HCT116 (cell line): ENCODE measurements at regions not wholly inside any gene's neighbourhood (a gene's known extent, or its start where the extent isn't known, plus 50 kb on each side); places are given as distances from the start of the nearest gene placed in this dataset.

Experiments used
- CBX3 ChIP-seq: IDR thresholded peaks from 2 replicates; pipeline ENCODE4 v1.6.1; 2012; ENCODE audit warnings: low read depth
- CTCF ChIP-seq, 3 experiments: fragments of 200-600 bp in 1 of 3; sonication (generic) in 1 of 3; IDR thresholded peaks in 2 of 3; conservative IDR thresholded peaks in 1 of 3; 2 replicates each; pipeline ENCODE4 v1.5.1; 2012 to 2017; ENCODE audit warnings: low read depth in 2 of 3, low read length in 2 of 3, antibody characterized with exemption in 1 of 3, borderline replicate concordance in 1 of 3, control low read depth in 1 of 3, mild to moderate bottlenecking in 1 of 3, mixed read lengths in 1 of 3, mixed run types in 1 of 3, moderate library complexity in 1 of 3; ENCODE audit not compliant: insufficient read depth in 1 of 3
- EZH2 ChIP-seq: fragments of 200-600 bp; sonication (generic); IDR thresholded peaks from 2 replicates; pipeline ENCODE4 v1.6.1; 2017; ENCODE audit warnings: antibody characterized with exemption, mixed run types
- EZH2phosphoT487 ChIP-seq: fragments of 200-600 bp; IDR thresholded peaks from 2 replicates; pipeline ENCODE4 v1.6.1; 2018; ENCODE audit warnings: antibody characterized with exemption, borderline replicate concordance
- POLR2A ChIP-seq: IDR thresholded peaks from 2 replicates; pipeline ENCODE4 v1.7.0; 2011; ENCODE audit warnings: borderline replicate concordance; ENCODE audit not compliant: insufficient read depth, insufficient read length; ENCODE audit errors: extremely low read depth
- POLR2AphosphoS5 ChIP-seq: IDR thresholded peaks from 2 replicates; pipeline ENCODE4 v1.6.1; 2011; ENCODE audit warnings: mild to moderate bottlenecking, low read depth, low read length, moderate library complexity
- RAD21 ChIP-seq: IDR thresholded peaks from 2 replicates; pipeline ENCODE4 v1.6.1; 2012; ENCODE audit warnings: low read depth, mild to moderate bottlenecking
- ZFX ChIP-seq: fragments of 450-650 bp; IDR thresholded peaks from 2 replicates; pipeline ENCODE4 v1.6.1; 2017
- ZNF274 ChIP-seq: fragments of 200-500 bp; sonication (Bioruptor generic); IDR thresholded peaks from 2 replicates; pipeline ENCODE4 v1.6.1; 2014; ENCODE audit warnings: mild to moderate bottlenecking, low read depth, low read length, inconsistent platforms
- TF ChIP-seq, protein P1 (sequence below): IDR thresholded peaks from 2 replicates; pipeline ENCODE4 v1.6.1; 2012; ENCODE audit warnings: low read depth
- TF ChIP-seq, protein P2 (sequence below): IDR thresholded peaks from 2 replicates; pipeline ENCODE4 v1.6.1; 2012
- TF ChIP-seq, protein P3 (sequence below): IDR thresholded peaks from 2 replicates; pipeline ENCODE4 v1.6.1; 2012

DNA sequence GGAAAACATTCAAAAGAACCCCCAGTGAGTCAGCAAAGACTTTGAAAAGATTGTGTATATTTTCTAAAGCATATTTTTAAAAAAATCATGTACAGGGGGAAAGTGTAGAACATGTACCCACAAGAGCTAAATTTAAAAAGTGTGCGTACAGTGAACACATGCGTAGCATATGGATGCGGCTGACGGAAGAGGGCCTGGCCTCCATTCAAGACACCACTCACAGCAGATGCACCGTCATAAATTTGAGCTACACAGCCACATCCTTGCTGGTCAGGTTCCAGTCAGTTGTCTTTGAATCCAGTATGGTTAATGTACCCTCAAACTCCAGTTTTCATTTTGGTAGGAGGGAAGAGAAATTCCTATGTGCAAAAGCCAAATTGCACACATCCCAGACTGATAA is 54.3 kb upstream of the SPACA1 start:
- TF ChIP-seq EZH2phosphoT487: no peak
- no peak for TF ChIP-seq CTCF (IDR thresholded peaks at IDR 0.05 in 2 of 3, conservative IDR thresholded peaks at IDR 0.05 in 1 of 3; ENCODE audit: borderline replicate concordance in 1 of 3, insufficient read depth in 1 of 3, low read depth in 2 of 3, low read length in 2 of 3)
- no peak for TF ChIP-seq CBX3
- TF ChIP-seq POLR2AphosphoS5: no peak
- TF ChIP-seq POLR2A: no peak
- no peak for TF ChIP-seq RAD21
- TF ChIP-seq, protein P1, sequence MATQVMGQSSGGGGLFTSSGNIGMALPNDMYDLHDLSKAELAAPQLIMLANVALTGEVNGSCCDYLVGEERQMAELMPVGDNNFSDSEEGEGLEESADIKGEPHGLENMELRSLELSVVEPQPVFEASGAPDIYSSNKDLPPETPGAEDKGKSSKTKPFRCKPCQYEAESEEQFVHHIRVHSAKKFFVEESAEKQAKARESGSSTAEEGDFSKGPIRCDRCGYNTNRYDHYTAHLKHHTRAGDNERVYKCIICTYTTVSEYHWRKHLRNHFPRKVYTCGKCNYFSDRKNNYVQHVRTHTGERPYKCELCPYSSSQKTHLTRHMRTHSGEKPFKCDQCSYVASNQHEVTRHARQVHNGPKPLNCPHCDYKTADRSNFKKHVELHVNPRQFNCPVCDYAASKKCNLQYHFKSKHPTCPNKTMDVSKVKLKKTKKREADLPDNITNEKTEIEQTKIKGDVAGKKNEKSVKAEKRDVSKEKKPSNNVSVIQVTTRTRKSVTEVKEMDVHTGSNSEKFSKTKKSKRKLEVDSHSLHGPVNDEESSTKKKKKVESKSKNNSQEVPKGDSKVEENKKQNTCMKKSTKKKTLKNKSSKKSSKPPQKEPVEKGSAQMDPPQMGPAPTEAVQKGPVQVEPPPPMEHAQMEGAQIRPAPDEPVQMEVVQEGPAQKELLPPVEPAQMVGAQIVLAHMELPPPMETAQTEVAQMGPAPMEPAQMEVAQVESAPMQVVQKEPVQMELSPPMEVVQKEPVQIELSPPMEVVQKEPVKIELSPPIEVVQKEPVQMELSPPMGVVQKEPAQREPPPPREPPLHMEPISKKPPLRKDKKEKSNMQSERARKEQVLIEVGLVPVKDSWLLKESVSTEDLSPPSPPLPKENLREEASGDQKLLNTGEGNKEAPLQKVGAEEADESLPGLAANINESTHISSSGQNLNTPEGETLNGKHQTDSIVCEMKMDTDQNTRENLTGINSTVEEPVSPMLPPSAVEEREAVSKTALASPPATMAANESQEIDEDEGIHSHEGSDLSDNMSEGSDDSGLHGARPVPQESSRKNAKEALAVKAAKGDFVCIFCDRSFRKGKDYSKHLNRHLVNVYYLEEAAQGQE: no peak
- no peak for TF ChIP-seq ZFX
- TF ChIP-seq, protein P2, sequence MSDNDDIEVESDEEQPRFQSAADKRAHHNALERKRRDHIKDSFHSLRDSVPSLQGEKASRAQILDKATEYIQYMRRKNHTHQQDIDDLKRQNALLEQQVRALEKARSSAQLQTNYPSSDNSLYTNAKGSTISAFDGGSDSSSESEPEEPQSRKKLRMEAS: no peak
- TF ChIP-seq EZH2: no peak
- TF ChIP-seq, protein P3, sequence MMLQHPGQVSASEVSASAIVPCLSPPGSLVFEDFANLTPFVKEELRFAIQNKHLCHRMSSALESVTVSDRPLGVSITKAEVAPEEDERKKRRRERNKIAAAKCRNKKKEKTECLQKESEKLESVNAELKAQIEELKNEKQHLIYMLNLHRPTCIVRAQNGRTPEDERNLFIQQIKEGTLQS: no peak
- no peak for TF ChIP-seq ZNF274
